Inflammatory macrophage treated with lipopolysaccharide for 4 hours (primary cell): ENCODE measurements at regions not wholly inside any gene's neighbourhood (a gene's known extent, or its start where the extent isn't known, plus 50 kb on each side); places are given as distances from the start of the nearest gene placed in this dataset.

Experiments used
- DNase-seq: peaks from one replicate; pipeline ENCODE4 v3.0.0-alpha.2; 2020

- no peak for DNase-seq
Measured at GRCh38 chr13:104779311-104779993, 1713.2 kb upstream of the SLC10A2 start.

GRCh38 chr13:104773775-104774174 is 1707.6 kb upstream of the SLC10A2 start:
- DNase-seq: peak; percentile 52

- DNase-seq: no peak
Measured at GRCh38 chr13:104769545-104769944, 1703.3 kb upstream of the SLC10A2 start.

GRCh38 chr13:104766319-104766718 is 1700.1 kb upstream of the SLC10A2 start:
- no peak for DNase-seq

GRCh38 chr13:104764600-104764999 is 1698.4 kb upstream of the SLC10A2 start:
- no peak for DNase-seq

- no peak for DNase-seq
Measured at GRCh38 chr13:104759069-104759468, 1692.9 kb upstream of the SLC10A2 start.

GRCh38 chr13:104757712-104758111 is 1691.5 kb upstream of the SLC10A2 start:
- DNase-seq: no peak

- no peak for DNase-seq
Measured at GRCh38 chr13:104750377-104750776, 1684.2 kb upstream of the SLC10A2 start.

- DNase-seq: no peak
Measured at GRCh38 chr13:104740641-104741222, 1674.5 kb upstream of the SLC10A2 start.

- DNase-seq: no peak
Measured at GRCh38 chr13:104737713-104738112, 1671.5 kb upstream of the SLC10A2 start.

GRCh38 chr13:104733427-104733826 is 1667.2 kb upstream of the SLC10A2 start:
- DNase-seq: no peak

- no peak for DNase-seq
Measured at GRCh38 chr13:104715111-104715510, 1648.9 kb upstream of the SLC10A2 start.

- no peak for DNase-seq
Measured at GRCh38 chr13:104705031-104705750, 1639.0 kb upstream of the SLC10A2 start.

- no peak for DNase-seq
Measured at GRCh38 chr13:104701591-104701990, 1635.4 kb upstream of the SLC10A2 start.

- no peak for DNase-seq
Measured at GRCh38 chr13:104694397-104694796, 1628.2 kb upstream of the SLC10A2 start.

- no peak for DNase-seq
Measured at GRCh38 chr13:104693126-104693525, 1626.9 kb upstream of the SLC10A2 start.

GRCh38 chr13:104691767-104692467 is 1625.7 kb upstream of the SLC10A2 start:
- DNase-seq: no peak

- no peak for DNase-seq
Measured at GRCh38 chr13:104686484-104686883, 1620.3 kb upstream of the SLC10A2 start.

GRCh38 chr13:104683789-104684188 is 1617.6 kb upstream of the SLC10A2 start:
- DNase-seq: no peak

GRCh38 chr13:104678161-104678560 is 1611.9 kb upstream of the SLC10A2 start:
- DNase-seq: no peak

GRCh38 chr13:104671901-104672300 is 1605.7 kb upstream of the SLC10A2 start:
- DNase-seq: no peak

- DNase-seq: no peak
Measured at GRCh38 chr13:104657196-104657595, 1591.0 kb upstream of the SLC10A2 start.

GRCh38 chr13:104650431-104650830 is 1584.2 kb upstream of the SLC10A2 start:
- DNase-seq: no peak

- DNase-seq: no peak
Measured at GRCh38 chr13:104648291-104648690, 1582.1 kb upstream of the SLC10A2 start.
